HEK293 (cell line): ENCODE measurements at regions not wholly inside any gene's neighbourhood (a gene's known extent, or its start where the extent isn't known, plus 50 kb on each side); places are given as distances from the start of the nearest gene placed in this dataset.

Source experiments
- ZNF514 ChIP-seq: fragments of 450-650 bp; formaldehyde crosslinking; IDR thresholded peaks from 2 replicates; pipeline ENCODE4 v1.5.1; 2016; ENCODE audit warnings: missing biosample characterization, missing genetic modification characterization
- ZNF610 ChIP-seq: fragments of 450-650 bp; formaldehyde crosslinking; IDR thresholded peaks from 2 replicates; pipeline ENCODE4 v1.5.1; 2016; ENCODE audit warnings: missing biosample characterization, missing genetic modification characterization, borderline replicate concordance

- TF ChIP-seq ZNF514 (tag by site-specific recombination) (no peak), ZNF610 (tag by site-specific recombination) (no peak)
These were observed 272.9 kb upstream of the ATXN7L3B start for GRCh38 chr12:74264692-74265091.
